Caco-2 (cell line): ENCODE measurements at regions not wholly inside any gene's neighbourhood (a gene's known extent, or its start where the extent isn't known, plus 50 kb on each side); places are given as distances from the start of the nearest gene placed in this dataset.

Experiments used
- BruUV-seq: library from RNA; stranded (reverse); fragments of 400-500 nt; replicated peaks from 2 replicates; lab custom pipeline; 2021; lab: Mats Ljungman, UMichigan
- CTCF ChIA-PET: fragments of 300-600 bp; sonication (Branson Sonifier 250); formaldehyde crosslinking; loops from one replicate; lab custom pipeline; 2022; ENCODE audit warnings: antibody characterized with exemption; lab: Charles Lee
- POLR2A ChIA-PET: fragments of 300-600 bp; sonication (Branson Sonifier 250); formaldehyde crosslinking; loops from one replicate; lab custom pipeline; 2022; ENCODE audit warnings: antibody characterized with exemption; lab: Charles Lee
- DNase-seq, 2 experiments: peaks; one replicate each; pipeline versions ENCODE4 v3.0.0 to v3.0.0-alpha.2; 2020 to 2022
- H3K27me3 ChIP-seq: replicated peaks from 2 replicates; pipeline ENCODE4 v1.6.0; 2011; ENCODE audit warnings: low read length; ENCODE audit not compliant: control insufficient read depth, insufficient read depth
- H3K36me3 ChIP-seq: 2 replicates; pipeline ENCODE4 v1.5.1; 2011; ENCODE audit warnings: low read length; ENCODE audit not compliant: control insufficient read depth, insufficient read depth
- H3K4me1 ChIP-seq: fragments of 250-450 bp; sonication (Bioruptor Pico); 2 replicates; pipeline ENCODE4 v1.5.1; 2020; ENCODE audit warnings: mild to moderate bottlenecking
- H3K4me3 ChIP-seq: 2 replicates; pipeline ENCODE4 v1.5.1; 2011; ENCODE audit warnings: low read depth, mild to moderate bottlenecking, control low read depth, low read length
- H3K9me3 ChIP-seq: fragments of 250-450 bp; sonication (Bioruptor Pico); 2 replicates; pipeline ENCODE4 v1.5.1; 2020; ENCODE audit warnings: mild to moderate bottlenecking, moderate library complexity
- H3K27ac Mint-ChIP-seq: one replicate; pipeline ENCODE4 v1.8.0; 2022; ENCODE audit warnings: mixed read lengths; ENCODE audit not compliant: unreplicated experiment
- H3K27me3 Mint-ChIP-seq: one replicate; pipeline ENCODE4 v1.8.0; 2022; ENCODE audit warnings: mixed read lengths; ENCODE audit not compliant: insufficient read depth, unreplicated experiment
- H3K36me3 Mint-ChIP-seq: one replicate; pipeline ENCODE4 v1.8.0; 2022; ENCODE audit warnings: mild to moderate bottlenecking, mixed read lengths; ENCODE audit not compliant: insufficient read depth, unreplicated experiment
- H3K4me1 Mint-ChIP-seq: one replicate; pipeline ENCODE4 v1.8.0; 2022; ENCODE audit warnings: low read depth, mixed read lengths; ENCODE audit not compliant: unreplicated experiment
- H3K4me3 Mint-ChIP-seq: one replicate; pipeline ENCODE4 v1.8.0; 2022; ENCODE audit warnings: mild to moderate bottlenecking, moderate library complexity, mixed read lengths; ENCODE audit not compliant: unreplicated experiment
- H3K9me3 Mint-ChIP-seq: one replicate; pipeline ENCODE4 v1.8.0; 2022; ENCODE audit warnings: mixed read lengths; ENCODE audit not compliant: unreplicated experiment
- intact Hi-C: fragments of 100-400 bp; cut with micrococcal nuclease; formaldehyde crosslinking; loops from one replicate; pipeline ENCODE4 v1.10.0; 2022; ENCODE audit not compliant: unreplicated experiment
- TF ChIP-seq, protein P1 (sequence below), 2 experiments: fragments of 200-600 bp in 1 of 2; IDR thresholded peaks; 1 replicate in 1 of 2; 2 replicates in 1 of 2; pipeline versions ENCODE4 v1.5.1 to v1.8.0; 2011 to 2022; ENCODE audit warnings: antibody characterized with exemption in 1 of 2, control low read depth in 1 of 2, inconsistent platforms in 1 of 2, low read depth in 1 of 2, low read length in 1 of 2, mild to moderate bottlenecking in 1 of 2, moderate library complexity in 1 of 2; ENCODE audit not compliant: insufficient read depth in 1 of 2, severe bottlenecking in 1 of 2, unreplicated experiment in 1 of 2

DNA sequence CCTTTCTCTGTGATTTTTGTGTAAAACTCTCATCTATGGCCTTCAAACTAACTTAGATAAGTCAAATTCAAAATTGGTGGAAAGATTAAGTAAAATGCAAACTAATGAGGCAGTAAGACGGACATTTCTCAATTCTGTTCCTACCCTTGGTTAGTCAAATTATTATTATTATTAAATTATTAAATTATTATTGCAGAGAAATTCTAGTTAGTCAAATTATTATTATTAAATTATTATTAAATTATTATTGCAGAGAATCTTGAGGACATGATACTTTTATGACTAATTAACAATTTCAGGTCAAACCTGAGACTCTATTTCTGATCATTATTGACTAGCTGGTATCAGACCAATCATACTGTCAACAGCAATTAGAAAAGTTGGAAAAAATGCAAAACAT is 845.0 kb upstream of the NECTIN3 start:
- H3K36me3 ChIP-seq, result no peaks in the 10 kb centered on the region
- TF ChIP-seq, protein P1, sequence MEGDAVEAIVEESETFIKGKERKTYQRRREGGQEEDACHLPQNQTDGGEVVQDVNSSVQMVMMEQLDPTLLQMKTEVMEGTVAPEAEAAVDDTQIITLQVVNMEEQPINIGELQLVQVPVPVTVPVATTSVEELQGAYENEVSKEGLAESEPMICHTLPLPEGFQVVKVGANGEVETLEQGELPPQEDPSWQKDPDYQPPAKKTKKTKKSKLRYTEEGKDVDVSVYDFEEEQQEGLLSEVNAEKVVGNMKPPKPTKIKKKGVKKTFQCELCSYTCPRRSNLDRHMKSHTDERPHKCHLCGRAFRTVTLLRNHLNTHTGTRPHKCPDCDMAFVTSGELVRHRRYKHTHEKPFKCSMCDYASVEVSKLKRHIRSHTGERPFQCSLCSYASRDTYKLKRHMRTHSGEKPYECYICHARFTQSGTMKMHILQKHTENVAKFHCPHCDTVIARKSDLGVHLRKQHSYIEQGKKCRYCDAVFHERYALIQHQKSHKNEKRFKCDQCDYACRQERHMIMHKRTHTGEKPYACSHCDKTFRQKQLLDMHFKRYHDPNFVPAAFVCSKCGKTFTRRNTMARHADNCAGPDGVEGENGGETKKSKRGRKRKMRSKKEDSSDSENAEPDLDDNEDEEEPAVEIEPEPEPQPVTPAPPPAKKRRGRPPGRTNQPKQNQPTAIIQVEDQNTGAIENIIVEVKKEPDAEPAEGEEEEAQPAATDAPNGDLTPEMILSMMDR (IDR thresholded peaks at IDR 0.05; ENCODE audit: insufficient read depth in 1 of 2, low read depth in 1 of 2, low read length in 1 of 2, severe bottlenecking in 1 of 2, unreplicated experiment in 1 of 2), result no peak
- BruUV-seq, result no TSS peak
- intact Hi-C loops, result no loop called here
- Mint-ChIP-seq H3K27ac (no peak overlapping the region), H3K27me3 (no peaks in the 10 kb centered on the region), H3K4me3 (no peak overlapping the region), H3K4me1 (peaks cover 10% of the 10 kb centered on the region), H3K9me3 (no peaks in the 10 kb centered on the region), H3K36me3 (no peaks in the 10 kb centered on the region)
- no peaks in the 10 kb centered on the region for H3K27me3 ChIP-seq
- H3K4me1 ChIP-seq, result no peaks in the 10 kb centered on the region
- DNase-seq, result no peak
- no peaks in the 10 kb centered on the region for H3K9me3 ChIP-seq
- H3K4me3 ChIP-seq, result no peak overlapping the region
- POLR2A ChIA-PET, result no interaction called here
- CTCF ChIA-PET, result no interaction called here

DNA sequence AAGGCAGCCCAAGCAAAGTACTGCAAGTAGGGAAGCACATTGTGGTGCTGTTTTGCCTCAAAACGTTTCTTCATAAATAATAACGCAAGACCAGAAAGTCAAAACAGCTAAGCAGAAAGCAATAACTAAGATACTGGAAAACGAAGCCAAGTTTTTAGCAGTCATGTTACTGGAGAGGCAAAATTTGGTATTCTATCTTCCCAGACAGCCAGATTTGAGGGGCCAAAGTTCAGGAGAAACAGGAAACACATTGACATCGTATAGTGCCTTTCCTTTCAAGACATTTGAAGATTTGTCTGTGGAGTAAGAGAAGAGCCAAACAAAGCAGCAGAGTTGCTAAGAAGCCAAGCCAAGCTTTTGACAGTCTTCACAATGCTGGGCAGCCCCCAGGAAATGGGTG is 843.6 kb upstream of the NECTIN3 start:
- Mint-ChIP-seq H3K9me3 (no peaks in the 10 kb centered on the region), H3K4me1 (peaks cover 10% of the 10 kb centered on the region), H3K36me3 (no peaks in the 10 kb centered on the region), H3K27me3 (no peaks in the 10 kb centered on the region), H3K27ac (no peak overlapping the region), H3K4me3 (no peak overlapping the region)
- H3K9me3 ChIP-seq, result no peaks in the 10 kb centered on the region
- no peaks in the 10 kb centered on the region for H3K27me3 ChIP-seq
- H3K36me3 ChIP-seq, result no peaks in the 10 kb centered on the region
- POLR2A ChIA-PET, result no interaction called here
- intact Hi-C loops, result no loop called here
- no peaks in the 10 kb centered on the region for H3K4me1 ChIP-seq
- no peak overlapping the region for H3K4me3 ChIP-seq
- DNase-seq, result no peak
- CTCF ChIA-PET, result no interaction called here
- TF ChIP-seq, protein P1 (IDR thresholded peaks at IDR 0.05; ENCODE audit: insufficient read depth in 1 of 2, low read depth in 1 of 2, low read length in 1 of 2, severe bottlenecking in 1 of 2, unreplicated experiment in 1 of 2), result no peak
- BruUV-seq, result no TSS peak

DNA sequence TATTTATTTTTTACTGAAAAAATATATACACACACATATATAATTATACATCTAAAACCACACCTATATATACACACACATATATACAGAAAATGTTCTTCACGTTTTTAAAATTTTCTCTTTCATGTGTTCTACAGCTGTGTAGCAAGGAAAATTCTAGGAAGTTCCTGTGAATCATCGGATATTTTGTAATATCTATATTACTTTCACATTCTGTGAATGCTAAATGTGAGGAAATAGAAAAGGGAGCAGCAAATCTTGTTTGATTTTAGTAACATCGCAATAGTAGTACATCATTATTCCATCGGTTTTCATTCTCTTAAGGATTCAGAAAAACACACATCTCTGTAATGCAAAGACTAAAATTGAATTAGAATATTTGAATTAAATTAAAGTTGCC is 836.8 kb upstream of the NECTIN3 start:
- no peaks in the 10 kb centered on the region for H3K36me3 Mint-ChIP-seq
- H3K4me1 Mint-ChIP-seq, result peaks cover 1% of the 10 kb centered on the region
- no peaks in the 10 kb centered on the region for H3K27me3 Mint-ChIP-seq
- no peak for DNase-seq
- Histone ChIP-seq H3K36me3 (no peaks in the 10 kb centered on the region), H3K4me1 (no peaks in the 10 kb centered on the region), H3K27me3 (no peaks in the 10 kb centered on the region), H3K4me3 (no peak overlapping the region), H3K9me3 (no peaks in the 10 kb centered on the region)
- ChIA-PET CTCF (no interaction called here), POLR2A (no interaction called here)
- TF ChIP-seq, protein P1 (IDR thresholded peaks at IDR 0.05; ENCODE audit: insufficient read depth in 1 of 2, low read depth in 1 of 2, low read length in 1 of 2, severe bottlenecking in 1 of 2, unreplicated experiment in 1 of 2), result no peak
- no peak overlapping the region for H3K27ac Mint-ChIP-seq
- no TSS peak for BruUV-seq
- H3K4me3 Mint-ChIP-seq, result no peak overlapping the region
- H3K9me3 Mint-ChIP-seq, result no peaks in the 10 kb centered on the region
- intact Hi-C loops, result no loop called here
